H1 (cell line): ENCODE measurements at regions not wholly inside any gene's neighbourhood (a gene's known extent, or its start where the extent isn't known, plus 50 kb on each side); places are given as distances from the start of the nearest gene placed in this dataset.

Experiments used
- ASH2L ChIP-seq: fragments of 200-600, 300-600 bp; sonication (generic); IDR thresholded peaks from one replicate; pipeline ENCODE4 v1.7.1; 2017; ENCODE audit warnings: low read length
- CHD7 ChIP-seq: fragments of 300-600 bp; sonication (generic); IDR thresholded peaks from 2 replicates; pipeline ENCODE4 v1.7.1; 2012; ENCODE audit warnings: low read length, moderate library complexity, mild to moderate bottlenecking, inconsistent platforms; ENCODE audit not compliant: insufficient replicate concordance
- RAD21 ChIP-seq, 2 experiments: IDR thresholded peaks in 1 of 2; conservative IDR thresholded peaks in 1 of 2; 2 replicates each; pipeline ENCODE4 v1.6.1; 2011; ENCODE audit warnings: low read depth in 2 of 2, low read length in 2 of 2, improper control_type of control experiment in 1 of 2, inconsistent platforms in 1 of 2, mild to moderate bottlenecking in 1 of 2, moderate library complexity in 1 of 2
- SIX5 ChIP-seq: IDR thresholded peaks from 2 replicates; pipeline ENCODE4 v1.6.1; 2011; ENCODE audit warnings: mild to moderate bottlenecking, low read depth, low read length
- ZNF274 ChIP-seq: IDR thresholded peaks from 2 replicates; pipeline ENCODE4 v1.7.0; 2012; ENCODE audit warnings: low read length, borderline replicate concordance; ENCODE audit errors: extremely low read depth

- TF ChIP-seq CHD7 (no peak), RAD21 (IDR thresholded peaks at IDR 0.05 in 1 of 2, conservative IDR thresholded peaks at IDR 0.05 in 1 of 2; ENCODE audit: low read depth in 2 of 2, low read length in 2 of 2) (no peak), SIX5 (no peak), ZNF274 (no peak), ASH2L (no peak)
Measured at GRCh38 chr2:49598231-49598630, 443.9 kb upstream of the FSHR start (continued).
